Stimulated activated naive B cell treated with anti-CD40 and anti-IgM and Interleukin-4, amounts not matched to agents 10 μg/mL and 1 μg/mL and 100 μg/mL, for 72 hours (primary cell): ENCODE measurements at regions not wholly inside any gene's neighbourhood (a gene's known extent, or its start where the extent isn't known, plus 50 kb on each side); places are given as distances from the start of the nearest gene placed in this dataset.
A peak's percentile ranks its signal among the peaks of the same experiment; 100 is the strongest.

Experiments
- ATAC-seq, 2 donors: fragments of 150-1000 bp; cut with Tn5 transposase; replicated peaks; 2 replicates each; pipeline ENCODE4 v1.10.0; 2021; ENCODE audit warnings: moderate library complexity in 1 of 2
- DNase-seq: peaks from one replicate; pipeline ENCODE4 v3.0.0; 2021
- H3K27ac Mint-ChIP-seq: one replicate; pipeline ENCODE4 v1.8.0; 2022; ENCODE audit warnings: mild to moderate bottlenecking, mixed read lengths
- H3K27me3 Mint-ChIP-seq, 2 donors: one replicate each; pipeline ENCODE4 v1.8.0; 2022; ENCODE audit warnings: mixed read lengths in 2 of 2
- H3K36me3 Mint-ChIP-seq, 2 donors: one replicate each; pipeline ENCODE4 v1.8.0; 2022; ENCODE audit warnings: mixed read lengths in 2 of 2, mild to moderate bottlenecking in 1 of 2
- H3K4me1 Mint-ChIP-seq, 2 donors: one replicate each; pipeline ENCODE4 v1.8.0; 2022; ENCODE audit warnings: mixed read lengths in 2 of 2, mild to moderate bottlenecking in 1 of 2
- H3K4me3 Mint-ChIP-seq, 2 donors: one replicate each; pipeline ENCODE4 v1.8.0; 2022; ENCODE audit warnings: mild to moderate bottlenecking in 2 of 2, mixed read lengths in 2 of 2, moderate library complexity in 1 of 2
- H3K9me3 Mint-ChIP-seq, 2 donors: one replicate each; pipeline ENCODE4 v1.8.0; 2022; ENCODE audit warnings: mixed read lengths in 2 of 2, mild to moderate bottlenecking in 1 of 2

DNA sequence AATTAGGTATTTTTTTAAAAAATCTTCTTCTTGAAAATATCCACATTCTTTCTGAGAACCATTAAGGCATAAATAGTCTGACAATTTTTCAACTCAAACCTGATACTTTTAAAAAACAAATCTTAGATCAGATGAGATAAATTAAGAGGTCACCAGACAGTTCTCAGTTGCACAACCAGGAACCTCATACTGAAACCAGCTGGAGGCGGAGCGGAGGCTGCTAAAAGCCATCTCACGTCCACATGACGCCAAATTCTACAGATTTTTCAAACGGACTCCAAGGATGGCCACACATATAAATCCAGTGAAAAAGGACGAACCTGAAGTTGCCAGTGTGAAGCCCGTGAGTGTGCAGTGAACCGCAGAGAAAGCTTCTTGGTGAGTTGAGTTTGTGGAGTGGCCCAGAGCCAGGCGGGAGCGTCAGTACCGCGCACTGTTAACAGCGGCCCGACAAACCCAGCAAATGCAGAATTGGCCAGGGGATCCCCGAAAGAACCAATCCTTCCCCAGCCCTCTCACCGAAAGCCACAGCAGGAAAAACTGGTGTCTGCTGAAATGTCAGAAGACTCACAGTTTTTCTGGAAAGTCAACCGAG, 53.1 kb upstream of the BBS5 start:
- H3K27me3 Mint-ChIP-seq = peaks cover 14 to 15% of the 10 kb centered on the region in 2 donors
- peaks cover 0 to 2% of the 10 kb centered on the region in 2 donors for H3K9me3 Mint-ChIP-seq

DNA sequence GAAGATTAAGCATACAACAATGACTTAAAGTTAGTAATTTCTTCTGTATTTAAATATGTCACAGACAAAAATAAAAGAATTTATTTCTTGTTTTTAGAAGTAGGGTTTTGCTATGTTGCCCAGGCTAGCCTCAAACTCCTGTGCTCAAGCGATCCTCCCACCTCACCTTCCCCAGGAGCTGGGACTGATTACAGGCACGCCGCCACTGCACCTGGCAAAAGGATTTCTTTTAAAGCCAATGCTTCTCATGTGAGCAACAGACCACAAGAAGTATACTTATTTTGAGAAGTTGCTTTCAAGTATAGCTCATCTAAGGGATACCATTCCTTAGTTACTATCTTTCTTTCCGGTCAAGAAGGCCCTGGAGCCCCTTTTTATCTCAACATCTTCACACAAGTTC, 57.2 kb upstream of the BBS5 start:
- no peaks in the 10 kb centered on the region for H3K36me3 Mint-ChIP-seq
- no peak for DNase-seq
- peaks cover 24% of the 10 kb centered on the region in 2 donors for H3K27me3 Mint-ChIP-seq
- H3K4me3 Mint-ChIP-seq = no peak overlapping the region
- no peaks in the 10 kb centered on the region for H3K4me1 Mint-ChIP-seq
- no peaks in the 10 kb centered on the region for H3K9me3 Mint-ChIP-seq
- H3K27ac Mint-ChIP-seq = no peak overlapping the region
- no peak for ATAC-seq

More for the DNA sequence above, 53.1 kb upstream of the BBS5 start:
- DNase-seq = no peak
- no peaks in the 10 kb centered on the region for H3K36me3 Mint-ChIP-seq
- no peak overlapping the region for H3K27ac Mint-ChIP-seq
- no peaks in the 10 kb centered on the region for H3K4me1 Mint-ChIP-seq
- no peak overlapping the region for H3K4me3 Mint-ChIP-seq
- no peak for ATAC-seq

DNA sequence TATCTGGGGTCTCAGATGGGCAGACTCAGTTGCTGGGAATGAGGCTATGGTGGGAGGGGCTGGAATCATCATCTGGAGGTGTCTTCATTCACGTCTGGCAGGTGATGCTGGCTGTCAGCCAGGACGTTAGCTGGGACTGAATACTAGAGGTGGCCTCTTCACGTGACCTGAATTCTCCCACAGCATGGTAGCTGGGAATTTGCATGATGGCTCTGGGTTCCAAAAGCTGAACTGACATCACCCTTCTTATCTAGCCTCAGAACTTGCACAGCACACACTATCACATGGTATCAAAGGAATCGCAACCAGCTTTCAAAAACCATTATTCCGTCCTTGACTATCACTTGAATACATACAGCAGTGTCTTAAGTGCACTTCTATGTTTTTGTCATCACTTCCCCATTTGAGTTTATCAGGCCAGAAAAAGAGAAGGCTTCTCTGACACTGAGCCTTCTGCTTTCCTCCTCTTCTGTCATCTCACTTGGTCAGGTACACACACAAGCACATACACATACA, 53.0 kb upstream of the LRP2 start:
- Mint-ChIP-seq H3K27me3 (peaks cover 30 to 35% of the 10 kb centered on the region in 2 donors), H3K27ac (no peak overlapping the region), H3K36me3 (no peaks in the 10 kb centered on the region), H3K9me3 (no peaks in the 10 kb centered on the region), H3K4me3 (no peak overlapping the region), H3K4me1 (no peaks in the 10 kb centered on the region)
- DNase-seq = no peak
- peak in 1 of 2 donors; percentile 31 for ATAC-seq
